C4-2B (cell line): ENCODE measurements at regions not wholly inside any gene's neighbourhood (a gene's known extent, or its start where the extent isn't known, plus 50 kb on each side); places are given as distances from the start of the nearest gene placed in this dataset.

ENCODE experiments used
- ZFX ChIP-seq: fragments of 450-650 bp; IDR thresholded peaks from 2 replicates; pipeline ENCODE4 v1.6.1; 2017
- TF ChIP-seq, protein P1 (sequence below): fragments of 450-650 bp; conservative IDR thresholded peaks from 2 replicates; pipeline ENCODE4 v1.5.1; 2017; ENCODE audit warnings: mild to moderate bottlenecking

DNA sequence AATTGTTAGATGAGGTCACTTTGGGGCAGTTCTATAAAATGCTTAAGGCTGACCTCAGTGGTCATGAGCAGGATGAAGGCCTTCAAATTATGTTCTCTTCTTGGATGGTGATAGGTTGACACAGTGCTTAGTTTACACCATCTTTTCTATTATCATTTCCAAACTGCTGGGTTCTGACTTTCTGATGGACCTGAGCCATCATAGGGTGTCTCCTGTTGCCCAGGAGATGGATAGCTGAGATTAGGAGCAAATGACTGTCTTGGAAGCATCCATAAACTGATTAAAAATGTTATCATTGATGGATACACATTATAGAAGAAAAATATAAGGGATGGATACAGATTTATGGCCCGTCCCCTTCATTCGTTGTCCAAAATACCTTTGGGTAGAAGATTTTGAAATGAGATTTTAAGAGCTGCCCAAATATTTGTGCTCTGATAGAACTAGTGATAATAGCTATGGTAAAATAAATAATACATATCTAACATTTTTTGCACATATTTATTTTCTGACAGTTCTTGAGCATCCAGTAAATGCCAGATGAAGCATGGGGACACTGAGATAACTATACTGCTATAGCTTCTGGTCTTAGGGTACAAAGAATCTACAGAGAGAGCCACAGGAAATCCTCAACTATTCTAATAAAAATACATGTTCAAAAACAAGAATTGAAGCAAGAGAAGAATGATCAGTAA lies 839.4 kb upstream of the LCORL start:
- TF ChIP-seq, protein P1, sequence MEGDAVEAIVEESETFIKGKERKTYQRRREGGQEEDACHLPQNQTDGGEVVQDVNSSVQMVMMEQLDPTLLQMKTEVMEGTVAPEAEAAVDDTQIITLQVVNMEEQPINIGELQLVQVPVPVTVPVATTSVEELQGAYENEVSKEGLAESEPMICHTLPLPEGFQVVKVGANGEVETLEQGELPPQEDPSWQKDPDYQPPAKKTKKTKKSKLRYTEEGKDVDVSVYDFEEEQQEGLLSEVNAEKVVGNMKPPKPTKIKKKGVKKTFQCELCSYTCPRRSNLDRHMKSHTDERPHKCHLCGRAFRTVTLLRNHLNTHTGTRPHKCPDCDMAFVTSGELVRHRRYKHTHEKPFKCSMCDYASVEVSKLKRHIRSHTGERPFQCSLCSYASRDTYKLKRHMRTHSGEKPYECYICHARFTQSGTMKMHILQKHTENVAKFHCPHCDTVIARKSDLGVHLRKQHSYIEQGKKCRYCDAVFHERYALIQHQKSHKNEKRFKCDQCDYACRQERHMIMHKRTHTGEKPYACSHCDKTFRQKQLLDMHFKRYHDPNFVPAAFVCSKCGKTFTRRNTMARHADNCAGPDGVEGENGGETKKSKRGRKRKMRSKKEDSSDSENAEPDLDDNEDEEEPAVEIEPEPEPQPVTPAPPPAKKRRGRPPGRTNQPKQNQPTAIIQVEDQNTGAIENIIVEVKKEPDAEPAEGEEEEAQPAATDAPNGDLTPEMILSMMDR, result no peak
- TF ChIP-seq ZFX, result no peak
